Vagina (tissue), 2 donors: ENCODE measurements at regions not wholly inside any gene's neighbourhood (a gene's known extent, or its start where the extent isn't known, plus 50 kb on each side); places are given as distances from the start of the nearest gene placed in this dataset.

Source experiments
- POLR2A ChIP-seq, 2 donors: fragments of 450-650 bp; IDR thresholded peaks; one replicate each; pipeline ENCODE4 v1.6.1; 2017; ENCODE audit warnings: antibody characterized with exemption in 2 of 2, mild to moderate bottlenecking in 2 of 2, moderate library complexity in 2 of 2
- TF ChIP-seq, protein P1 (sequence below), 3 experiments: fragments of 450-650 bp in 2 of 3; fragments of 200-600 bp in 1 of 3; sonication (generic) in 1 of 3; IDR thresholded peaks; one replicate each; pipeline ENCODE4 v1.5.1; 2017 to 2019; ENCODE audit warnings: antibody characterized with exemption in 3 of 3, mild to moderate bottlenecking in 2 of 3, moderate library complexity in 2 of 3

DNA sequence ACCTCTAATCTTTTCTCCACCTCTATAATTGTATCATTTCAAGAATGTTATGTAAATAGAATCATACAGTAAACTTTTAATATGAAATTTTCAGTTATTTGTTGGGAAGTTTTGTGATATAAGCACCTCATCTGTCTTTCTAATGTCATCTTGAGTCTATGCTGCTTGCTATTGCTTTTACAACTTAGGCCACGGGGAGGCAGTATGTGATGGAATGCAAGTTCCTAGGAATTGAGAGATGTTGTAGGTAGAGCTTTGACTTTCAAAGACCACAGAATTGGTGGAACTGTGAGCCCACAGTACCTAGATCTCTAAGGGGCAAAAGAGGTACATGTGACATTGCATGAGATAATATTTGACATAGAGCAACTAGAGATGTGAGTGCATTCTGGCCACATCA, 328.3 kb downstream of the MFSD1 start:
- no peak for TF ChIP-seq POLR2A (IDR thresholded peaks at IDR 0.05)
- TF ChIP-seq, protein P1, sequence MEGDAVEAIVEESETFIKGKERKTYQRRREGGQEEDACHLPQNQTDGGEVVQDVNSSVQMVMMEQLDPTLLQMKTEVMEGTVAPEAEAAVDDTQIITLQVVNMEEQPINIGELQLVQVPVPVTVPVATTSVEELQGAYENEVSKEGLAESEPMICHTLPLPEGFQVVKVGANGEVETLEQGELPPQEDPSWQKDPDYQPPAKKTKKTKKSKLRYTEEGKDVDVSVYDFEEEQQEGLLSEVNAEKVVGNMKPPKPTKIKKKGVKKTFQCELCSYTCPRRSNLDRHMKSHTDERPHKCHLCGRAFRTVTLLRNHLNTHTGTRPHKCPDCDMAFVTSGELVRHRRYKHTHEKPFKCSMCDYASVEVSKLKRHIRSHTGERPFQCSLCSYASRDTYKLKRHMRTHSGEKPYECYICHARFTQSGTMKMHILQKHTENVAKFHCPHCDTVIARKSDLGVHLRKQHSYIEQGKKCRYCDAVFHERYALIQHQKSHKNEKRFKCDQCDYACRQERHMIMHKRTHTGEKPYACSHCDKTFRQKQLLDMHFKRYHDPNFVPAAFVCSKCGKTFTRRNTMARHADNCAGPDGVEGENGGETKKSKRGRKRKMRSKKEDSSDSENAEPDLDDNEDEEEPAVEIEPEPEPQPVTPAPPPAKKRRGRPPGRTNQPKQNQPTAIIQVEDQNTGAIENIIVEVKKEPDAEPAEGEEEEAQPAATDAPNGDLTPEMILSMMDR (IDR thresholded peaks at IDR 0.05) = no peak
